Esophagus squamous epithelium (tissue), 4 donors: ENCODE measurements at regions not wholly inside any gene's neighbourhood (a gene's known extent, or its start where the extent isn't known, plus 50 kb on each side); places are given as distances from the start of the nearest gene placed in this dataset.

Experiments used
- POLR2A ChIP-seq, 4 donors: fragments of 450-650 bp; IDR thresholded peaks; one replicate each; pipeline ENCODE4 v1.6.1; 2017; ENCODE audit warnings: antibody characterized with exemption in 4 of 4, mild to moderate bottlenecking in 4 of 4, moderate library complexity in 3 of 4
- TF ChIP-seq, protein P1 (sequence below), 6 experiments: fragments of 450-650 bp in 4 of 6; fragments of 200-600 bp in 2 of 6; sonication (generic) in 2 of 6; IDR thresholded peaks; one replicate each; pipeline ENCODE4 v1.5.1; 2016 to 2019; ENCODE audit warnings: antibody characterized with exemption in 6 of 6, mild to moderate bottlenecking in 4 of 6, moderate library complexity in 4 of 6

DNA sequence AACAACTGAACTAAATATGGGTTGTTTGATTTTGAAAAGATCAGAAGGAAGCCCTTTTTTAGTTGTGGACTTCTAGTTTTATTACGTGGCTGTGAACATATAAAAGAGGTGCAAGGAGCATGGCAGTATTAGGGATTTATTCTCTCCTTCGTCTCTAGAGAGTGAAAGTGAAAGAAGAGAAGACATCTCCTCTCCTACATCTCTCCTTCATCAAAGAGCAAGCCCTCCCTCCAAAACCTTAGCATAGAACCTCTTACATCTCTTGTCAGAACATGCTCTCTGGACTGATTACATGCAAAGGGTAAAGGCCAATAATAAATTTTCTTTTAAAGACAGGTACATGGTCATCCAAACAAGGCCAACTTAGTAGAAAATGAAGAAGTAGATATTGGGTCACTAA, 184.3 kb upstream of the IRX1 start:
- TF ChIP-seq POLR2A (IDR thresholded peaks at IDR 0.05), result no peak
- TF ChIP-seq, protein P1, sequence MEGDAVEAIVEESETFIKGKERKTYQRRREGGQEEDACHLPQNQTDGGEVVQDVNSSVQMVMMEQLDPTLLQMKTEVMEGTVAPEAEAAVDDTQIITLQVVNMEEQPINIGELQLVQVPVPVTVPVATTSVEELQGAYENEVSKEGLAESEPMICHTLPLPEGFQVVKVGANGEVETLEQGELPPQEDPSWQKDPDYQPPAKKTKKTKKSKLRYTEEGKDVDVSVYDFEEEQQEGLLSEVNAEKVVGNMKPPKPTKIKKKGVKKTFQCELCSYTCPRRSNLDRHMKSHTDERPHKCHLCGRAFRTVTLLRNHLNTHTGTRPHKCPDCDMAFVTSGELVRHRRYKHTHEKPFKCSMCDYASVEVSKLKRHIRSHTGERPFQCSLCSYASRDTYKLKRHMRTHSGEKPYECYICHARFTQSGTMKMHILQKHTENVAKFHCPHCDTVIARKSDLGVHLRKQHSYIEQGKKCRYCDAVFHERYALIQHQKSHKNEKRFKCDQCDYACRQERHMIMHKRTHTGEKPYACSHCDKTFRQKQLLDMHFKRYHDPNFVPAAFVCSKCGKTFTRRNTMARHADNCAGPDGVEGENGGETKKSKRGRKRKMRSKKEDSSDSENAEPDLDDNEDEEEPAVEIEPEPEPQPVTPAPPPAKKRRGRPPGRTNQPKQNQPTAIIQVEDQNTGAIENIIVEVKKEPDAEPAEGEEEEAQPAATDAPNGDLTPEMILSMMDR (IDR thresholded peaks at IDR 0.05), result no peak
